Testis (tissue), 2 donors: ENCODE measurements at regions not wholly inside any gene's neighbourhood (a gene's known extent, or its start where the extent isn't known, plus 50 kb on each side); places are given as distances from the start of the nearest gene placed in this dataset.

Experiments
- CTCF ChIP-seq, 3 experiments: fragments of 450-650 bp in 2 of 3; fragments of 200-600 bp in 1 of 3; sonication (generic) in 1 of 3; IDR thresholded peaks; one replicate each; pipeline ENCODE4 v1.5.1; 2016 to 2019; ENCODE audit warnings: antibody characterized with exemption in 3 of 3, mild to moderate bottlenecking in 2 of 3, moderate library complexity in 1 of 3
- POLR2A ChIP-seq: fragments of 450-650 bp; IDR thresholded peaks from one replicate; pipeline ENCODE4 v1.6.1; 2017; ENCODE audit warnings: antibody characterized with exemption, mild to moderate bottlenecking, moderate library complexity

GRCh38 chr2:106943468-106944200, 57.7 kb upstream of the ST6GAL2 start:
- TF ChIP-seq CTCF (IDR thresholded peaks at IDR 0.05) (no peak), POLR2A (no peak)
